ENCODE measurements at regions not wholly inside any gene's neighbourhood (a gene's known extent, or its start where the extent isn't known, plus 50 kb on each side); places are given as distances from the start of the nearest gene placed in this dataset.

GRCh38 chr1:55476445-55477015 lies 261.4 kb upstream of the USP24 start:
- H2BK5ac ChIP-seq (ENCODE audit: insufficient read length, low read length), result no peak overlapping the region
- H3K23ac ChIP-seq (ENCODE audit: insufficient read length, low read depth, low read length), result no peak overlapping the region
- H3K27me3 ChIP-seq (ENCODE audit: insufficient read depth, low read length), result no peaks in the 10 kb centered on the region
- no peaks in the 10 kb centered on the region for H3K9me3 ChIP-seq (ENCODE audit: control insufficient read depth, low read depth, low read length)
- H4K20me1 ChIP-seq (ENCODE audit: control insufficient read depth, insufficient read depth, insufficient read length), result no peaks in the 10 kb centered on the region
- H3K79me2 ChIP-seq (ENCODE audit: insufficient read depth, low read length), result no peaks in the 10 kb centered on the region
- peaks cover 2% of the 10 kb centered on the region; the same call in 1 of the 2 replicates for H3K27me3 Mint-ChIP-seq (ENCODE audit: low read depth)
- H3K4ac ChIP-seq (ENCODE audit: low read depth, low read length), result no peak overlapping the region
- no peak overlapping the region for H3K18ac ChIP-seq (ENCODE audit: insufficient read length, low read depth, low read length)
- no peak overlapping the region for H3K27ac ChIP-seq (ENCODE audit: insufficient read length, low read depth, low read length)
- TF ChIP-seq CTCF (conservative IDR thresholded peaks at IDR 0.05), result no peak
- no peak overlapping the region for H4K8ac ChIP-seq (replicated peaks; ENCODE audit: insufficient read length, low read depth, low read length)
- H3T11ph ChIP-seq (ENCODE audit: low read length), result no peak overlapping the region
- no peak overlapping the region for H4K5ac ChIP-seq (ENCODE audit: insufficient read length, low read depth, low read length)
- H3K4me1 ChIP-seq (ENCODE audit: insufficient read depth, low read length), result no peaks in the 10 kb centered on the region
- no peak overlapping the region for H2AFZ ChIP-seq (ENCODE audit: low read length)
- H3K4me2 ChIP-seq (ENCODE audit: insufficient read depth, insufficient read length, low read length), result no peak overlapping the region
- no peaks in the 10 kb centered on the region for H3K36me3 Mint-ChIP-seq (ENCODE audit: insufficient read depth in 1 of 3, low read depth in 3 of 3)
- H3K56ac ChIP-seq (ENCODE audit: insufficient read length, low read depth, low read length), result no peak overlapping the region
- H2BK20ac ChIP-seq (ENCODE audit: low read depth, low read length, poor library complexity, severe bottlenecking), result no peak overlapping the region
- H2BK12ac ChIP-seq (ENCODE audit: insufficient read length, low read depth, low read length), result no peak overlapping the region
- no peaks in the 10 kb centered on the region for H3K23me2 ChIP-seq (ENCODE audit: insufficient read length, low read depth, low read length, poor library complexity, severe bottlenecking)
- H3K79me1 ChIP-seq (ENCODE audit: insufficient read depth, low read depth, low read length, poor library complexity, severe bottlenecking), result no peaks in the 10 kb centered on the region
- no peak overlapping the region for H3K14ac ChIP-seq (ENCODE audit: insufficient read depth, low read length)
- H3K9ac ChIP-seq (ENCODE audit: extremely low read depth, insufficient read length, low read length), result no peak overlapping the region
- H4K91ac ChIP-seq (ENCODE audit: insufficient read length, low read depth, low read length), result no peak overlapping the region
- H3K9me3 Mint-ChIP-seq, result no peaks in the 10 kb centered on the region
- DNase-seq, result no peak
- WGBS (ENCODE audit: extremely low coverage, insufficient read length, low lambda C conversion rate), result no CpG with 5 or more reads among the region's 6 CpGs
- no peak overlapping the region for H3K27ac Mint-ChIP-seq
- no peak overlapping the region for H3K4me3 Mint-ChIP-seq
- peaks cover 2 to 3% of the 10 kb centered on the region in 2 experiments; a peak in 1 of 4 replicates for H3K4me1 Mint-ChIP-seq
- H2BK120ac ChIP-seq (ENCODE audit: low read depth, low read length, poor library complexity, severe bottlenecking), result no peak overlapping the region
- no peak overlapping the region for H2AK5ac ChIP-seq (ENCODE audit: insufficient read length, low read length)
- no peak overlapping the region for H2BK15ac ChIP-seq (ENCODE audit: low read depth, low read length)

All from H9 (cell line).